ENCODE measurements at regions not wholly inside any gene's neighbourhood (a gene's known extent, or its start where the extent isn't known, plus 50 kb on each side); places are given as distances from the start of the nearest gene placed in this dataset.

GRCh38 chrY:21248591-21248990, 262.5 kb upstream of the RBMY1B start:
- TF ChIP-seq CTCF (IDR thresholded peaks at IDR 0.05) (no peak), ZFX (IDR thresholded peaks at IDR 0.05; ENCODE audit: borderline replicate concordance) (no peak)

Data from 22Rv1 (cell line).